ENCODE measurements at regions not wholly inside any gene's neighbourhood (a gene's known extent, or its start where the extent isn't known, plus 50 kb on each side); places are given as distances from the start of the nearest gene placed in this dataset.

GRCh38 chr5:154663424-154663823 is 91.8 kb upstream of the LARP1 start:
- TF ChIP-seq CTCF (IDR thresholded peaks at IDR 0.05; ENCODE audit: low read length) (no peak), EZH2phosphoT487 (IDR thresholded peaks at IDR 0.05; ENCODE audit: low read length) (no peak)

Data from MM.1S (cell line).